Peyer's patch (tissue), 4 donors: ENCODE measurements at regions not wholly inside any gene's neighbourhood (a gene's known extent, or its start where the extent isn't known, plus 50 kb on each side); places are given as distances from the start of the nearest gene placed in this dataset.
"Not testable (repeated sequence)": the region's sequence is repeated elsewhere in the genome, so short reads cannot be mapped to it uniquely, and the experiment has no call there.

Source experiments
- DNase-seq, 3 donors: peaks; one replicate each; pipeline ENCODE4 v3.0.0-alpha.2; 2017 to 2019
- H3K27ac ChIP-seq, 4 donors: fragments of 200-600 bp; sonication (generic); one replicate each; pipeline ENCODE4 v1.5.1; 2016 to 2019
- H3K27me3 ChIP-seq, 2 donors: fragments of 200-600 bp; sonication (generic); one replicate each; pipeline ENCODE4 v1.5.1; 2019
- H3K36me3 ChIP-seq, 3 donors: fragments of 200-600 bp; sonication (generic); one replicate each; pipeline ENCODE4 v1.5.1; 2016 to 2019
- H3K4me1 ChIP-seq, 4 donors: fragments of 200-600 bp; sonication (generic); one replicate each; pipeline ENCODE4 v1.5.1; 2016 to 2019
- H3K4me3 ChIP-seq, 4 donors: fragments of 200-600 bp; sonication (generic); 1 replicate in 3 of 4; 2 replicates in 1 of 4; pipeline ENCODE4 v1.5.1; 2016 to 2019; ENCODE audit warnings: mild to moderate bottlenecking in 1 of 4
- H3K9me3 ChIP-seq, 4 donors: fragments of 200-600 bp; sonication (generic); one replicate each; pipeline ENCODE4 v1.5.1; 2016 to 2019; ENCODE audit warnings: mild to moderate bottlenecking in 1 of 4
- CTCF ChIP-seq, 6 experiments: fragments of 450-650 bp in 4 of 6; fragments of 200-600 bp in 2 of 6; sonication (generic) in 1 of 6; IDR thresholded peaks; one replicate each; pipeline ENCODE4 v1.5.1; 2017 to 2019; ENCODE audit warnings: antibody characterized with exemption in 6 of 6, mild to moderate bottlenecking in 3 of 6, moderate library complexity in 1 of 6
- POLR2A ChIP-seq, 2 donors: fragments of 450-650 bp; IDR thresholded peaks; one replicate each; pipeline ENCODE4 v1.5.1; 2017; ENCODE audit warnings: antibody characterized with exemption in 2 of 2, mild to moderate bottlenecking in 2 of 2, moderate library complexity in 2 of 2

- Histone ChIP-seq H3K27me3 (no peaks in the 10 kb centered on the region), H3K27ac (no peak overlapping the region), H3K4me1 (no peaks in the 10 kb centered on the region), H3K36me3 (no peaks in the 10 kb centered on the region), H3K4me3 (no peak overlapping the region), H3K9me3 (no peaks in the 10 kb centered on the region)
- DNase-seq = no peak
- TF ChIP-seq POLR2A (IDR thresholded peaks at IDR 0.05) (no peak), CTCF (IDR thresholded peaks at IDR 0.05) (no peak)
These were observed 82.9 kb upstream of the KCND2 start for GRCh38 chr7:120190109-120190508.

- H3K4me3 ChIP-seq = no peak overlapping the region
- no peaks in the 10 kb centered on the region for H3K27me3 ChIP-seq
- no peaks in the 10 kb centered on the region for H3K9me3 ChIP-seq
- TF ChIP-seq POLR2A (IDR thresholded peaks at IDR 0.05) (no peak), CTCF (IDR thresholded peaks at IDR 0.05) (no peak)
- DNase-seq = no peak
- no peaks in the 10 kb centered on the region for H3K4me1 ChIP-seq
- no peaks in the 10 kb centered on the region for H3K36me3 ChIP-seq
- H3K27ac ChIP-seq = no peak overlapping the region
These were observed 82.4 kb upstream of the KCND2 start for GRCh38 chr7:120190566-120190965.

- not testable (repeated sequence) for H3K4me1 ChIP-seq, H3K36me3 ChIP-seq, H3K4me3 ChIP-seq, H3K27me3 ChIP-seq, DNase-seq, H3K27ac ChIP-seq, H3K9me3 ChIP-seq
These were observed 81.6 kb upstream of the KCND2 start for GRCh38 chr7:120191423-120191822.

GRCh38 chr7:120201290-120201689, 71.7 kb upstream of the KCND2 start:
- Histone ChIP-seq H3K27me3 (no peaks in the 10 kb centered on the region), H3K36me3 (no peaks in the 10 kb centered on the region), H3K9me3 (no peaks in the 10 kb centered on the region), H3K4me3 (no peak overlapping the region), H3K27ac (no peak overlapping the region), H3K4me1 (no peaks in the 10 kb centered on the region)
- TF ChIP-seq POLR2A (IDR thresholded peaks at IDR 0.05) (no peak), CTCF (IDR thresholded peaks at IDR 0.05) (no peak)
- DNase-seq = no peak

- no peaks in the 10 kb centered on the region for H3K27me3 ChIP-seq
- H3K4me1 ChIP-seq = no peaks in the 10 kb centered on the region
- no peak overlapping the region for H3K4me3 ChIP-seq
- no peaks in the 10 kb centered on the region for H3K36me3 ChIP-seq
- TF ChIP-seq POLR2A (IDR thresholded peaks at IDR 0.05) = no peak
- TF ChIP-seq CTCF (IDR thresholded peaks at IDR 0.05) = no peak
- H3K9me3 ChIP-seq = no peaks in the 10 kb centered on the region
- H3K27ac ChIP-seq = no peak overlapping the region
- DNase-seq = no peak
These were observed 67.9 kb upstream of the KCND2 start for GRCh38 chr7:120205101-120205500.

GRCh38 chr7:120207037-120207436, 65.9 kb upstream of the KCND2 start:
- no peaks in the 10 kb centered on the region for H3K9me3 ChIP-seq
- DNase-seq = no peak
- no peaks in the 10 kb centered on the region for H3K4me1 ChIP-seq
- no peaks in the 10 kb centered on the region for H3K36me3 ChIP-seq
- H3K27ac ChIP-seq = no peak overlapping the region
- TF ChIP-seq POLR2A (IDR thresholded peaks at IDR 0.05) = no peak
- no peak for TF ChIP-seq CTCF (IDR thresholded peaks at IDR 0.05)
- H3K27me3 ChIP-seq = no peaks in the 10 kb centered on the region
- no peak overlapping the region for H3K4me3 ChIP-seq
